AG09319 (cell line): ENCODE measurements at regions not wholly inside any gene's neighbourhood (a gene's known extent, or its start where the extent isn't known, plus 50 kb on each side); places are given as distances from the start of the nearest gene placed in this dataset.

Experiments
- DNase-seq: peaks from one replicate; pipeline ENCODE4 v3.0.0-alpha.2; 2010; ENCODE audit warnings: low read depth; ENCODE audit errors: extremely low read depth
- CTCF ChIP-seq: IDR thresholded peaks from 2 replicates; pipeline ENCODE4 v1.5.1; 2011; ENCODE audit warnings: low read depth, mild to moderate bottlenecking, inconsistent platforms, low read length, moderate library complexity

DNA sequence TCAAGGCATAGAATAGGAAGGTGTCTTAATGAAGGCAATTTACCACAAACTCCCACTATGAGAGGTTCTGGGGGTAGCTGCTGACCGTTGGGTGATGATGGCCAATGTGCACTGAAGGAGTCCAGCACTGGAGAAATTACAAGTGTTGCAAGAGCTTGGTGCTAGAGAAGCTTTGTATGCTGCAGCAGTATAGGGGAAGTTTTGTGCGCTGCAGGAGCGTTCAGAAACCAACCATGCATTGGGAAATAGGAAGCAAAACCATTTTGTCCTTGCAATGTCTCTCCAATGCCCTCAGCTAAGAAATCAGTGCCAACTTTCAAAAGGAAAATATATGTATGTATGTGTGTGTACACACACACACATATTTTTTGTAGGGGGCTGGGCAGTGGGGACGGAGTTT lies 441.6 kb upstream of the NAALADL2 start:
- no peak for TF ChIP-seq CTCF
- DNase-seq = no peak

DNA sequence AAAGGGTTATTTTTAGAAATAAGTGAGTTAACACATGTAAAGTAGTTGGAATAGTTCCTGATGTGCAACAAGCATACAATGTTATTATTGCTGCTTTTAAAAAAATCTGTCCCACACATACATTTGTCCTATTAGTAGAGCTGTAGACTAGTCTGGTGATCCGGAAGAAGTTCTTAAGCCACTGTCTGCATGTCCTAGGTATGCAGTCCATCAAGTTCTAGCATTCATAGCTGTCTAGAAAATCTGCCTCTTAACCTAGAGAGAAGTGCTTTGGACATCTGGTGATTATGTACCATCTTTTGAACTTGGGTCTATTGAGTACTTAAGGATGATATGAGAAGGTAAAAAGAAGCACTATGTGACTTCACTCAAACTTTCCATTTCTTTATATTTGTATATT lies 439.9 kb upstream of the NAALADL2 start:
- no peak for TF ChIP-seq CTCF
- DNase-seq = no peak

GRCh38 chr3:174423936-174424335 lies 435.2 kb upstream of the NAALADL2 start:
- no peak for DNase-seq
- no peak for TF ChIP-seq CTCF

GRCh38 chr3:174424656-174425055 lies 434.5 kb upstream of the NAALADL2 start:
- TF ChIP-seq CTCF = no peak
- DNase-seq = no peak

DNA sequence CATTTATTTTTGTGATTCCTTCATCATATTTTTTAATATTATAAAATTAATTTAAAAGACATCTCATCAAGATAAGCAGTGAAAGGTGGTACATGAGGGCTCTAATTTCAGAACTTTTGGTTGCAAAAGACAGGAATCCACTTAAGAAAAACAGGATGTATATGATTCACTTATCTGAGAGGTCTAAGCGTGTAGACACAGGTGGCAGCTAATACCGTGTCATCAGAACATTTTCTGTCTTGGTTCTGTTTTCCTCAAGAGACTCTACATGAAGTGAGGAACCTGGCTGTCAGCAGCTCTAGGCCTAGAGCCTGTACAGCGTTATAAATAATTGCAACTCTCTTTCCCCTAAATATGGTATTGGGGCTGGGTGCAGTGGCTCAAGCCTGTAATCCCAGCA lies 433.7 kb upstream of the NAALADL2 start:
- no peak for TF ChIP-seq CTCF

DNA sequence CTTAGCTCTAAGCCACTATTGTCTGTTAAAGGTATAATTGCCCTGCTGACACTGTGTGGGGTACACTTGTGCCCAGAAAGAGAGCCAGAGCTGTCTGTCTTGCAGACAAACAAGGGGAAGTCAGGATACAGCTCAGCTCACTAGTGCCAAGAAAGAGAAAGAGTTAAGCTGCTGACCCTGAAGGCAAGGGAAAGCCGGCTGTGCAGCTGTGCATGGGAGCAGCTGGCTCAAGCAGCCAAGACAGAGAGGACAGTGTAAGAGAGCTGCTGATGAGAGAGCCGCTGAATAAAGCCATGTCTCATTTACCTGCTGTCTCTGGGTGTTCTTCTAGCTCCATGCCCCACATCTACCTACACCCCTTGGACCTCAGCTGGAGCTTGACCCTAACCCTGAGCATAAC lies 428.1 kb upstream of the NAALADL2 start:
- TF ChIP-seq CTCF = no peak
- no peak for DNase-seq

More for the DNA sequence above, 433.7 kb upstream of the NAALADL2 start:
- no peak for DNase-seq

- no peak for DNase-seq
- TF ChIP-seq CTCF = no peak
Observed at GRCh38 chr3:174431717-174432116, 427.4 kb upstream of the NAALADL2 start.

DNA sequence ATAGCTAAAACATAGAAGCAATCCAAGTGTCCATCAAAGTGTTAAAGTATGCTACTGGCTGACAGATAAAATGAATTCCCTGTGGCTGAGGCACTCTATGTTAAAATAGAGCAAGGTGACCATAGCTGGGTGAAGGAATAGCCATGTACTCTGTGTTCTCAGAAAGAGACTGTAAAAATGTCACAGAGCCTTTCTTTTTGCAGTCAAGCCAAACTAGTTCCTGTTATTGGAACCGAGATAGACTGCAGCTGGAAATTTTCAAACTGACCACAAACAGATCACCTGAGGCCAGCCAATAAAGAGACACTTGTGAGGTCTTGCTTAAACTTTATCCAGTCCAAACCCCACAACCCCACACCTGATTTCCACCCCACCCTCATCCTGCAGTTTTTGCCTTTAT lies 422.8 kb upstream of the NAALADL2 start:
- DNase-seq = no peak
- no peak for TF ChIP-seq CTCF
